NCI-H510A (cell line): ENCODE measurements at regions not wholly inside any gene's neighbourhood (a gene's known extent, or its start where the extent isn't known, plus 50 kb on each side); places are given as distances from the start of the nearest gene placed in this dataset.

Experiments used
- DNase-seq: peaks from one replicate; lab custom pipeline; 2025; lab: John Stamatoyannopoulos, UW

DNA sequence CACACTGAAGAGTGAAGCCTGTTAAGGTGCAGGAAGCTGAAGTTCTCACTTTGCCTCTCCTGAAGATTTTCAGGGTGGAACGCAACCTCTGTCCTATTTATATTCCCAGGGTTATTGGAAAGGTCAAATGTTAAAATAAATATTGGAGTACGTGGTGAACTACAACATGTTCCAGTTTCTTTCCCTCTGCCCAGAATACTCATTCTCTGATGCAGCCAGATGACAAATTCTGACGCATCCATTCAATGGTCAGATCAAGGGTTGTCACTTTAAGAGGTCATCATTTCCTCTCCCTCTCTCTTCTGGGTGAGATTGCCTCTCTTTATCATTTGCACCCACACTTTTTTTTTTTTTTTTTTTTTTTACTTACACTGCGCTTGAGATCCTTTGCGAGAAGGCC lies 277.1 kb downstream of the BRINP1 start:
- no peak for DNase-seq

GRCh38 chr9:119094086-119094485 lies 275.1 kb downstream of the BRINP1 start:
- DNase-seq, result no peak

- no peak for DNase-seq
Measured at GRCh38 chr9:119095072-119095471, 274.2 kb downstream of the BRINP1 start.

GRCh38 chr9:119101048-119101447 lies 268.2 kb downstream of the BRINP1 start:
- DNase-seq, result no peak

DNA sequence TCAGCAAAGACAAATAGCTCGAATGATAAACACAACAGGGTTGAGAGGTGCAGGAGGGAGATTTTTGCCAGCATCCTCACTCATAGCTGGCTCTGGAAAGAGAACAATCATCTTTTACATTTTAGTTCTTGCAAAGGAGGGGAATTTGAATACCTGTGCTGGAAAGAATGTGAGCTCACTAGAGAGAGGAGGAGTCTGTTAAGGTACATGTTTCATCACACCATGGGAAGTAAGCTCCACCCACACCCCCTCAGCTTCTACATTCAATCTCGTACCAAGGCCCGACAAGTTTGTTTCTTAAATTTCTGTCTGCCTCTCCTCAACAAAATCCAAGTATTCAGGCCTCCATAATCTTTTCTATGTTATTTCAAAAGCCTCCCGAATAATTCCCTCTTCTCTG lies 254.6 kb downstream of the BRINP1 start:
- no peak for DNase-seq
